GM12878 (cell line): ENCODE measurements at regions not wholly inside any gene's neighbourhood (a gene's known extent, or its start where the extent isn't known, plus 50 kb on each side); places are given as distances from the start of the nearest gene placed in this dataset.

Source experiments
- ATAC-seq: fragments of 200-7000 bp; cut with Tn5 transposase; 3 replicates; pipeline ENCODE4 v1.9.1; 2020; ENCODE audit warnings: mild to moderate bottlenecking, moderate library complexity
- BruUV-seq: library from RNA; stranded (reverse); fragments of 400-500 nt; replicated peaks from 2 replicates; lab custom pipeline; 2021; lab: Mats Ljungman, UMichigan
- CTCF ChIA-PET: fragments of 300-600 bp; sonication (Branson Sonifier 250); formaldehyde crosslinking; extraction: SDS; loops from one replicate; lab custom pipeline; 2021; ENCODE audit warnings: inconsistent platforms; lab: Yijun Ruan, JAX
- POLR2A ChIA-PET: fragments of 350-600 bp; formaldehyde crosslinking; extraction: SDS; loops from one replicate; lab custom pipeline; 2021; ENCODE audit warnings: inconsistent platforms; lab: Charles Lee
- RAD21 ChIA-PET: fragments of 300-600 bp; sonication (Branson Sonifier 250); formaldehyde crosslinking; loops from one replicate; lab custom pipeline; 2023; ENCODE audit warnings: antibody characterized with exemption; ENCODE audit not compliant: unreplicated experiment; lab: Charles Lee
- SMC1A ChIA-PET: fragments of 300-600 bp; sonication (Branson Sonifier 250); formaldehyde crosslinking; loops from one replicate; lab custom pipeline; 2023; ENCODE audit not compliant: unreplicated experiment, uncharacterized antibody; lab: Charles Lee
- DNase-seq: peaks from one replicate; pipeline ENCODE4 v3.0.0-alpha.2; 2011; ENCODE audit warnings: low read depth, low spot score
- FAIRE-seq: peaks from 3 replicates; lab custom pipeline; 2011; peaks lifted over from hg19 to GRCh38; lab: Jason Lieb, UNC
- H2AFZ ChIP-seq: 2 replicates; pipeline ENCODE4 v1.6.0; 2011; ENCODE audit warnings: low read depth, low read length, control low read depth; ENCODE audit not compliant: control insufficient read depth
- H3K27ac ChIP-seq: 2 replicates; pipeline ENCODE4 v1.5.1; 2011; ENCODE audit warnings: control low read depth; ENCODE audit not compliant: control insufficient read depth, insufficient read depth
- H3K27me3 ChIP-seq, 2 experiments: replicated peaks in 1 of 2; 2 replicates each; pipeline versions ENCODE4 v1.6.0 to v1.6.1; 2011; ENCODE audit warnings: low read length in 1 of 2; ENCODE audit not compliant: control insufficient read depth in 2 of 2, insufficient read depth in 2 of 2
- H3K36me3 ChIP-seq, 2 experiments: 2 replicates each; pipeline ENCODE4 v1.5.1; 2011; ENCODE audit warnings: low read length in 1 of 2; ENCODE audit not compliant: control insufficient read depth in 2 of 2, insufficient read depth in 2 of 2
- H3K4me1 ChIP-seq: 2 replicates; pipeline ENCODE4 v1.6.1; 2011; ENCODE audit warnings: mild to moderate bottlenecking, low read length, moderate library complexity, mixed read lengths; ENCODE audit not compliant: control insufficient read depth, insufficient read depth
- H3K4me2 ChIP-seq: 2 replicates; pipeline ENCODE4 v1.6.0; 2011; ENCODE audit warnings: control low read depth; ENCODE audit not compliant: control insufficient read depth, insufficient read depth
- H3K4me3 ChIP-seq: fragments of 200-600 bp; sonication (generic); 2 replicates; pipeline ENCODE4 v1.5.1; 2016
- H3K79me2 ChIP-seq: 2 replicates; pipeline ENCODE4 v1.6.0; 2011; ENCODE audit warnings: low read length; ENCODE audit not compliant: control insufficient read depth, insufficient read depth
- H3K9ac ChIP-seq: 2 replicates; pipeline ENCODE4 v1.8.0; 2011; ENCODE audit warnings: low read length, control low read depth, mixed read lengths; ENCODE audit not compliant: control insufficient read depth, insufficient read depth
- H3K9me3 ChIP-seq: replicated peaks from 3 replicates; pipeline ENCODE4 v1.5.1; 2011; ENCODE audit warnings: mild to moderate bottlenecking, low read length; ENCODE audit not compliant: control insufficient read depth, insufficient read depth
- H4K20me1 ChIP-seq: 2 replicates; pipeline ENCODE4 v1.6.0; 2011; ENCODE audit not compliant: control insufficient read depth, insufficient read depth
- CHD1 ChIP-seq: IDR thresholded peaks from 2 replicates; pipeline ENCODE4 v1.6.1; 2012; ENCODE audit warnings: low read depth, low read length, improper control_type of control experiment
- CHD2 ChIP-seq: IDR thresholded peaks from 2 replicates; pipeline ENCODE4 v1.6.1; 2011; ENCODE audit warnings: low read depth, low read length, improper control_type of control experiment, borderline replicate concordance
- JUNB ChIP-seq: IDR thresholded peaks from 2 replicates; pipeline ENCODE4 v1.6.1; 2016; ENCODE audit warnings: antibody characterized with exemption, mild to moderate bottlenecking
- KDM1A ChIP-seq: fragments of 200-600 bp; sonication (generic); IDR thresholded peaks from 2 replicates; pipeline ENCODE4 v1.6.1; 2016; ENCODE audit warnings: borderline replicate concordance
- MLLT1 ChIP-seq: fragments of 450-650 bp; IDR thresholded peaks from 2 replicates; pipeline ENCODE4 v1.6.1; 2016; ENCODE audit warnings: mild to moderate bottlenecking
- MTA2 ChIP-seq: fragments of 450-650 bp; IDR thresholded peaks from 2 replicates; pipeline ENCODE4 v1.6.1; 2016; ENCODE audit warnings: low read depth, mild to moderate bottlenecking, moderate library complexity
- RUNX3 ChIP-seq: IDR thresholded peaks from 2 replicates; pipeline ENCODE4 v1.6.1; 2012; ENCODE audit warnings: low read length, inconsistent platforms
- SIN3A ChIP-seq: IDR thresholded peaks from 2 replicates; pipeline ENCODE4 v1.6.1; 2012; ENCODE audit warnings: low read depth, low read length, improper control_type of control experiment
- SUZ12 ChIP-seq: fragments of 200-600 bp; sonication (generic); IDR thresholded peaks from one replicate; pipeline ENCODE4 v1.6.1; 2018; ENCODE audit warnings: antibody characterized with exemption, mild to moderate bottlenecking; ENCODE audit not compliant: unreplicated experiment
- WGBS: methylation state at CpG from one replicate; pipeline ENCODE4 v1.1.6; 2016; ENCODE audit warnings: low lambda C conversion rate; ENCODE audit not compliant: insufficient replicate concordance, insufficient coverage; ENCODE audit errors: missing lambda C conversion rate; 5-methylcytosine and 5-hydroxymethylcytosine counted together
- in situ Hi-C: fragments of 300-500 bp; cut with MboI; formaldehyde crosslinking; loops from 9 replicates; pipeline ENCODE4 v1.14.3; 2018; ENCODE audit warnings: mixed read lengths
- intact Hi-C: fragments of 100-400 bp; cut with micrococcal nuclease; formaldehyde crosslinking; loops from one replicate; pipeline ENCODE4 v1.14.2; 2022; ENCODE audit not compliant: unreplicated experiment
- TF ChIP-seq, protein P1 (sequence below): IDR thresholded peaks from 2 replicates; pipeline ENCODE4 v1.6.1; 2011; ENCODE audit warnings: low read depth, mild to moderate bottlenecking, low read length, moderate library complexity, borderline replicate concordance; ENCODE audit errors: extremely low read depth

DNA sequence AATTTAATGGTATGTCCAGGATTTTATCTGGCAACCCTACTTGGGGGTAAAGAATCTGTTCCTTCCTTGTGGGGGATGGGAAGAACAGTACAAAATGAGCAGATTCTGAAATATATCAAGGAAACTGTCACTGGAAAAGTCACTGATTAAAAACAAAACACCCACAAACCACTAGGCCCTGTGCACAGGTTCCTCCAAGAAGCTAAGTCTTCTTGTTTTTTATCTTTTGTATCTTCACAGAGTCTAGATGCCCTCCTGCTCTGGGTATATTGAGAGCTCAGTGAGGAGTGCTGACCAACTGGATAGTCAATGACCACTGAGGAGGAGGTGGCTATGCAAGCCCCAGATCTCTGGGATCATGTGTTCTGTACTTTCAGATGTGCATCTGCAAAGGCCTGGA is 86.8 kb upstream of the ANKRD1 start:
- peaks cover 10% of the 10 kb centered on the region; the same call in 2 of the 3 replicates for H3K9me3 ChIP-seq
- no peak for DNase-seq
- intact Hi-C loops (loop anchor here (5.0 to 10.0 kb wide), 3 partner anchors 80 to 407 kb away; partner anchors contain the start of gene HECTD2), in situ Hi-C loops (loop anchor here (10.0 kb wide), 1 partner anchor 237 kb away; no protein-coding TSS in a partner anchor)
- SMC1A ChIA-PET, result interaction anchor here (0.9 to 13.3 kb wide), 16 partner anchors 13 to 629 kb away, joined by 3 to 296 read pairs (median 17); no protein-coding TSS in a partner anchor
- RAD21 ChIA-PET, result interaction anchor here (0.8 to 6.0 kb wide), 14 partner anchors 9 to 289 kb away, joined by 3 to 203 read pairs (median 8); partner anchors contain the start of gene PCGF5
- POLR2A ChIA-PET, result interaction anchor here (0.6 to 2.8 kb wide), 3 partner anchors 9 to 243 kb away, joined by 3 to 14 read pairs (median 3); no protein-coding TSS in a partner anchor
- H3K4me2 ChIP-seq, result peak overlapping the region; percentile 78
- no peak overlapping the region for H2AFZ ChIP-seq
- H3K9ac ChIP-seq, result no peak overlapping the region
- H3K4me3 ChIP-seq, result peak overlapping the region; percentile 34
- H3K4me1 ChIP-seq, result peaks cover 46% of the 10 kb centered on the region
- CTCF ChIA-PET, result interaction anchor here (0.7 to 9.9 kb wide), 13 partner anchors 9 to 289 kb away, joined by 3 to 289 read pairs (median 15); partner anchors contain the start of gene PCGF5
- no peak for TF ChIP-seq KDM1A
- TF ChIP-seq CHD2, result no peak
- TF ChIP-seq JUNB, result 0 out of 2 replicates have a peak, but pooled peaks have one; percentile 12
- peak; percentile 88 for TF ChIP-seq RUNX3
- FAIRE-seq, result no peak
- ATAC-seq, result peak; percentile 51
- no peaks in the 10 kb centered on the region for H3K79me2 ChIP-seq
- H3K27me3 ChIP-seq, result no peaks in the 10 kb centered on the region
- H4K20me1 ChIP-seq, result no peaks in the 10 kb centered on the region
- BruUV-seq, result no TSS peak
- H3K27ac ChIP-seq, result peak overlapping the region; percentile 84
- H3K36me3 ChIP-seq, result no peaks in the 10 kb centered on the region

DNA sequence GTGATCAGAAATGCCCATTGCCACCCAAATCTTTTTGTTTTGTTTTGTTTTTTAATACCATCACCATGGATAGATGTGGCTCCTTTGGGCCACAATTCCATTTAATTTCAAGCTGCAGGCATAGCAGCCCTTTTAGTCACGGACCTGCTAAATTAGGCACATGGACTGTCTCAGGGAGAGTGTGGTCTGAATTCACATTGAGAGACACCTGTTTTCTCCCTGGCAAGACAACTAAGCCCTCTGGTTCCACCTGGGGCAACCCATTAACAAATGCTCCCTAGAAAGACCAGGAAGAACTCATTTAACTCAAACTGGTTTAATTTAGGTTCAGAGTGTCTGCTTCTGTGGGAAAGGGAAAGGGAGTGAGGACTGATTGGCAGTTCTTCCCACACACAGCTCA is 88.2 kb upstream of the ANKRD1 start:
- FAIRE-seq, result no peak
- WGBS, result 32% methylated on average over 1 of the region's 1 CpG
- Histone ChIP-seq H3K27me3 (no peaks in the 10 kb centered on the region), H3K4me2 (0 out of 2 replicates have a peak overlapping the region, but pooled peaks have one; percentile 43)
- POLR2A ChIA-PET, result interaction anchor here (0.6 to 1.3 kb wide), 4 partner anchors 9 to 381 kb away, joined by 3 to 9 read pairs (median 6); no protein-coding TSS in a partner anchor
- TF ChIP-seq SUZ12 (no peak), CHD1 (no peak), SIN3A (no peak), MTA2 (no peak), MLLT1 (no peak)
- TF ChIP-seq, protein P1, sequence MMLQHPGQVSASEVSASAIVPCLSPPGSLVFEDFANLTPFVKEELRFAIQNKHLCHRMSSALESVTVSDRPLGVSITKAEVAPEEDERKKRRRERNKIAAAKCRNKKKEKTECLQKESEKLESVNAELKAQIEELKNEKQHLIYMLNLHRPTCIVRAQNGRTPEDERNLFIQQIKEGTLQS, result no peak
- TF ChIP-seq, all 136 proteins: peak for 0
- no peak overlapping the region for H3K9ac ChIP-seq
- peak overlapping the region; percentile 50 for H3K27ac ChIP-seq
- BruUV-seq, result no TSS peak
- intact Hi-C loops (loop anchor here (5.0 to 10.0 kb wide), 3 partner anchors 78 to 406 kb away; partner anchors contain the start of gene HECTD2), in situ Hi-C loops (loop anchor here (10.0 kb wide), 1 partner anchor 236 kb away; no protein-coding TSS in a partner anchor)
- H4K20me1 ChIP-seq, result no peaks in the 10 kb centered on the region
- RAD21 ChIA-PET, result interaction anchor here (0.6 to 2.7 kb wide), 6 partner anchors 10 to 242 kb away, joined by 3 to 16 read pairs (median 4); no protein-coding TSS in a partner anchor
- no peaks in the 10 kb centered on the region for H3K36me3 ChIP-seq
- no peak overlapping the region for H3K4me3 ChIP-seq
- DNase-seq (no peak), ATAC-seq (no peak)
- H3K9me3 ChIP-seq, result peaks cover 6% of the 10 kb centered on the region; the same call in 2 of the 3 replicates
- no peaks in the 10 kb centered on the region for H3K79me2 ChIP-seq
- H3K4me1 ChIP-seq, result peaks cover 46% of the 10 kb centered on the region
- peak overlapping the region; percentile 24; the same call in 1 of the 2 replicates for H2AFZ ChIP-seq
- SMC1A ChIA-PET, result interaction anchor here (0.6 to 13.3 kb wide), 9 partner anchors 9 to 254 kb away, joined by 3 to 296 read pairs (median 4); no protein-coding TSS in a partner anchor
- CTCF ChIA-PET, result interaction anchor here (0.6 to 3.7 kb wide), 7 partner anchors 10 to 290 kb away, joined by 3 to 28 read pairs (median 3); no protein-coding TSS in a partner anchor
